Neural cell (in vitro differentiated cells): ENCODE measurements at regions not wholly inside any gene's neighbourhood (a gene's known extent, or its start where the extent isn't known, plus 50 kb on each side); places are given as distances from the start of the nearest gene placed in this dataset.

Experiments
- H2AFZ ChIP-seq: fragments of 200-600, 300-800 bp; sonication (generic), shearing (Covaris generic); 2 replicates; pipeline ENCODE4 v1.6.0; 2014; ENCODE audit warnings: low read depth, mild to moderate bottlenecking, antibody characterized with exemption, low read length, moderate library complexity
- H3F3A ChIP-seq: fragments of 200-600 bp; shearing (Covaris generic); 2 replicates; pipeline ENCODE4 v1.6.1; 2016; ENCODE audit warnings: mild to moderate bottlenecking, moderate library complexity, mixed read lengths, antibody characterized with exemption, low read length; ENCODE audit not compliant: insufficient read depth, poor library complexity, severe bottlenecking
- H3K27ac ChIP-seq: fragments of 200-600, 300-800 bp; sonication (generic), shearing (Covaris generic); 2 replicates; pipeline ENCODE4 v1.5.1; 2014; ENCODE audit warnings: mild to moderate bottlenecking, low read length, moderate library complexity
- H3K27me3 ChIP-seq: fragments of 300-800, 200-600 bp; sonication (generic), shearing (Covaris generic); 2 replicates; pipeline ENCODE4 v1.6.0; 2014; ENCODE audit warnings: mild to moderate bottlenecking, low read depth, low read length, moderate library complexity; ENCODE audit not compliant: insufficient read depth
- H3K36me3 ChIP-seq: fragments of 300-800, 200-600 bp; sonication (generic), shearing (Covaris generic); 2 replicates; pipeline ENCODE4 v1.5.1; 2014; ENCODE audit warnings: mild to moderate bottlenecking, antibody characterized with exemption, low read length, moderate library complexity; ENCODE audit not compliant: insufficient read depth
- H3K4me2 ChIP-seq: fragments of 300-800, 200-600 bp; sonication (generic), shearing (Covaris generic); 2 replicates; pipeline ENCODE4 v1.6.0; 2014; ENCODE audit warnings: mild to moderate bottlenecking, low read length
- H3K4me3 ChIP-seq: fragments of 300-800, 200-600 bp; sonication (generic), shearing (Covaris generic); 2 replicates; pipeline ENCODE4 v1.5.1; 2014; ENCODE audit warnings: mild to moderate bottlenecking, low read length, moderate library complexity
- H3K79me2 ChIP-seq: fragments of 200-600 bp; shearing (Covaris generic); replicated peaks from 2 replicates; pipeline ENCODE4 v1.6.0; 2014; ENCODE audit warnings: mild to moderate bottlenecking, low read length, moderate library complexity; ENCODE audit not compliant: insufficient read depth
- H3K9ac ChIP-seq: fragments of 300-800, 200-600 bp; sonication (generic), shearing (Covaris generic); 2 replicates; pipeline ENCODE4 v1.6.1; 2016; ENCODE audit warnings: mild to moderate bottlenecking, low read length, mixed read lengths
- H3K9me2 ChIP-seq: fragments of 200-600 bp; shearing (Covaris generic); 2 replicates; pipeline ENCODE4 v1.6.1; 2016; ENCODE audit warnings: mild to moderate bottlenecking, low read length, mixed read lengths; ENCODE audit not compliant: insufficient read depth
- H3K9me3 ChIP-seq: fragments of 200-600, 300-800 bp; sonication (generic), shearing (Covaris generic); 2 replicates; pipeline ENCODE4 v1.6.1; 2016; ENCODE audit warnings: mild to moderate bottlenecking, mixed run types, low read length, moderate library complexity, mixed read lengths
- H4K20me1 ChIP-seq: fragments of 200-600 bp; shearing (Covaris generic); 2 replicates; pipeline ENCODE4 v1.6.1; 2016; ENCODE audit warnings: mild to moderate bottlenecking, mixed run types; ENCODE audit not compliant: insufficient read depth
- EP300 ChIP-seq: fragments of 450-650 bp; conservative IDR thresholded peaks from 2 replicates; pipeline ENCODE4 v1.6.1; 2014; ENCODE audit warnings: antibody characterized with exemption, mild to moderate bottlenecking, moderate library complexity; ENCODE audit not compliant: poor library complexity, severe bottlenecking
- EZH2 ChIP-seq: fragments of 200-600, 300-800 bp; shearing (Covaris generic), sonication (generic); IDR thresholded peaks from 2 replicates; pipeline ENCODE4 v1.6.1; 2014; ENCODE audit warnings: antibody characterized with exemption, low read length, borderline replicate concordance, mild to moderate bottlenecking; ENCODE audit not compliant: insufficient read depth, poor library complexity, severe bottlenecking
- MXI1 ChIP-seq: fragments of 450-650 bp; conservative IDR thresholded peaks from 2 replicates; pipeline ENCODE4 v1.6.1; 2014; ENCODE audit warnings: antibody characterized with exemption, mild to moderate bottlenecking; ENCODE audit not compliant: poor library complexity, severe bottlenecking
- POLR2AphosphoS5 ChIP-seq: IDR thresholded peaks from 2 replicates; pipeline ENCODE4 v1.6.1; 2012
- RAD21 ChIP-seq: fragments of 450-650 bp; conservative IDR thresholded peaks from 2 replicates; pipeline ENCODE4 v1.6.1; 2014; ENCODE audit warnings: antibody characterized with exemption, mild to moderate bottlenecking, moderate library complexity
- SMC3 ChIP-seq: fragments of 450-650 bp; conservative IDR thresholded peaks from 2 replicates; pipeline ENCODE4 v1.6.1; 2014; ENCODE audit warnings: antibody characterized with exemption, mild to moderate bottlenecking, moderate library complexity; ENCODE audit not compliant: poor library complexity
- TAF1 ChIP-seq: IDR thresholded peaks from 2 replicates; pipeline ENCODE4 v1.6.1; 2012; ENCODE audit warnings: low read depth
- TF ChIP-seq, protein P1 (sequence below): fragments of 450-650 bp; IDR thresholded peaks from 2 replicates; pipeline ENCODE4 v1.5.1; 2014; ENCODE audit warnings: antibody characterized with exemption, mild to moderate bottlenecking, moderate library complexity; ENCODE audit not compliant: poor library complexity, severe bottlenecking
- TF ChIP-seq, protein P2 (sequence below): IDR thresholded peaks from 2 replicates; pipeline ENCODE4 v1.6.1; 2012; ENCODE audit warnings: borderline replicate concordance

DNA sequence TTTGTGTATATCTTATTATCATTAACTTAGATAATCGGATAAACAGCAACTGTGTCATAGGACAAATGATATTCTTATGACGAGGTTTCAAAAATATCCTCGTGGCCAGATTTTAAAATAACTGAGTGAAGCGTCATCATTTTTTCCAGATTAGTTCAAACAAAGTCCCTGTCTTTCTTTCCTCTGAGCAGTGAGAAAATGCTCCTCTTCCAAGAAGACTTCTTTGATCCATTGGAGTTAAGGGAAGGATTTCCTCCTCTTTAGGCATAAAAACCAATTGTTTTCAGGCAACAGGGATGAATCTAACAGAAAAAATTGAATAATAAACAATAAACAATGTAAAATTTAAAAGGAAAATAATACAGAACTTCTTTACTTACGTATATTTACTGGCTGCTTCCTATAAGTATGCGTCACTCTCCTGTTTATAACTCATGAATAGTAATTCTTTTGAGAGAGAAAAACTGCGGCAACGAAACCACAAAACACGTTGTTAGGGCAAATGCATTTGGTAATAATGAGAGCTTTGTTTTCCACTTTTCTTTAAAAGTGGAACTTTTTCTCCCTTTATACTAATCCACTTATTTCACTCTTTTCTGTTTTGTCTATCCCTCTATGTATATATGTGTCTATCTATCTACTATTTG is 419.4 kb upstream of the ONECUT1 start:
- H3K9ac ChIP-seq, result no peak overlapping the region

DNA sequence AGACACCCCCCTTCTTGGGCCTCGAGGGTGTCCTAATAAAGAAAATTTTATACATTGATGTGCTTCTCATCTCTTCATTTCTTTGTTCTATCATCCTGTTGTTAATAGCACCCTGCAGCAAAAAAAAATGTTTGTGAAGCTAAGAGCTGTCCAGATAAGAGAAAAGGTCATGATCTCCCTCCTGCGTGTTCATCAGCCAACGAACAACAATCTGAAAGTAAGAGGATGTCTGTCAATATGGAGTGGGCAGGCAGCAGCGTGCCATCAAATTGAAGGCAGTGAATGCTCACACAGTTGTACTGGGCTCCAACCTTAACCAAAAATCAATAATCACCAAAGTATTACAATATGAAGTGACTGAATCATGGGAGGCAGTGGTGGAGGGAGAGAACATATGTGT is 418.6 kb upstream of the ONECUT1 start:
- Histone ChIP-seq H3K36me3 (no peaks in the 10 kb centered on the region), H4K20me1 (no peaks in the 10 kb centered on the region), H3K27me3 (no peaks in the 10 kb centered on the region), H3K9me3 (no peaks in the 10 kb centered on the region), H3K4me2 (no peak overlapping the region), H3K9ac (no peak overlapping the region), H3K27ac (no peak overlapping the region), H3K9me2 (no peaks in the 10 kb centered on the region), H3K4me3 (no peak overlapping the region), H3F3A (no peaks in the 10 kb centered on the region), H2AFZ (no peak overlapping the region), H3K79me2 (no peaks in the 10 kb centered on the region)
- TF ChIP-seq, protein P1, sequence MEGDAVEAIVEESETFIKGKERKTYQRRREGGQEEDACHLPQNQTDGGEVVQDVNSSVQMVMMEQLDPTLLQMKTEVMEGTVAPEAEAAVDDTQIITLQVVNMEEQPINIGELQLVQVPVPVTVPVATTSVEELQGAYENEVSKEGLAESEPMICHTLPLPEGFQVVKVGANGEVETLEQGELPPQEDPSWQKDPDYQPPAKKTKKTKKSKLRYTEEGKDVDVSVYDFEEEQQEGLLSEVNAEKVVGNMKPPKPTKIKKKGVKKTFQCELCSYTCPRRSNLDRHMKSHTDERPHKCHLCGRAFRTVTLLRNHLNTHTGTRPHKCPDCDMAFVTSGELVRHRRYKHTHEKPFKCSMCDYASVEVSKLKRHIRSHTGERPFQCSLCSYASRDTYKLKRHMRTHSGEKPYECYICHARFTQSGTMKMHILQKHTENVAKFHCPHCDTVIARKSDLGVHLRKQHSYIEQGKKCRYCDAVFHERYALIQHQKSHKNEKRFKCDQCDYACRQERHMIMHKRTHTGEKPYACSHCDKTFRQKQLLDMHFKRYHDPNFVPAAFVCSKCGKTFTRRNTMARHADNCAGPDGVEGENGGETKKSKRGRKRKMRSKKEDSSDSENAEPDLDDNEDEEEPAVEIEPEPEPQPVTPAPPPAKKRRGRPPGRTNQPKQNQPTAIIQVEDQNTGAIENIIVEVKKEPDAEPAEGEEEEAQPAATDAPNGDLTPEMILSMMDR, result no peak
- TF ChIP-seq MXI1 (no peak), POLR2AphosphoS5 (no peak), SMC3 (no peak), EP300 (no peak), TAF1 (no peak)
- TF ChIP-seq, protein P2, sequence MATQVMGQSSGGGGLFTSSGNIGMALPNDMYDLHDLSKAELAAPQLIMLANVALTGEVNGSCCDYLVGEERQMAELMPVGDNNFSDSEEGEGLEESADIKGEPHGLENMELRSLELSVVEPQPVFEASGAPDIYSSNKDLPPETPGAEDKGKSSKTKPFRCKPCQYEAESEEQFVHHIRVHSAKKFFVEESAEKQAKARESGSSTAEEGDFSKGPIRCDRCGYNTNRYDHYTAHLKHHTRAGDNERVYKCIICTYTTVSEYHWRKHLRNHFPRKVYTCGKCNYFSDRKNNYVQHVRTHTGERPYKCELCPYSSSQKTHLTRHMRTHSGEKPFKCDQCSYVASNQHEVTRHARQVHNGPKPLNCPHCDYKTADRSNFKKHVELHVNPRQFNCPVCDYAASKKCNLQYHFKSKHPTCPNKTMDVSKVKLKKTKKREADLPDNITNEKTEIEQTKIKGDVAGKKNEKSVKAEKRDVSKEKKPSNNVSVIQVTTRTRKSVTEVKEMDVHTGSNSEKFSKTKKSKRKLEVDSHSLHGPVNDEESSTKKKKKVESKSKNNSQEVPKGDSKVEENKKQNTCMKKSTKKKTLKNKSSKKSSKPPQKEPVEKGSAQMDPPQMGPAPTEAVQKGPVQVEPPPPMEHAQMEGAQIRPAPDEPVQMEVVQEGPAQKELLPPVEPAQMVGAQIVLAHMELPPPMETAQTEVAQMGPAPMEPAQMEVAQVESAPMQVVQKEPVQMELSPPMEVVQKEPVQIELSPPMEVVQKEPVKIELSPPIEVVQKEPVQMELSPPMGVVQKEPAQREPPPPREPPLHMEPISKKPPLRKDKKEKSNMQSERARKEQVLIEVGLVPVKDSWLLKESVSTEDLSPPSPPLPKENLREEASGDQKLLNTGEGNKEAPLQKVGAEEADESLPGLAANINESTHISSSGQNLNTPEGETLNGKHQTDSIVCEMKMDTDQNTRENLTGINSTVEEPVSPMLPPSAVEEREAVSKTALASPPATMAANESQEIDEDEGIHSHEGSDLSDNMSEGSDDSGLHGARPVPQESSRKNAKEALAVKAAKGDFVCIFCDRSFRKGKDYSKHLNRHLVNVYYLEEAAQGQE, result no peak

More for the DNA sequence above, 419.4 kb upstream of the ONECUT1 start:
- TF ChIP-seq, protein P2, result no peak
- TF ChIP-seq EZH2 (no peak), MXI1 (no peak), TAF1 (no peak), POLR2AphosphoS5 (no peak), SMC3 (no peak), EP300 (no peak), RAD21 (no peak)
- TF ChIP-seq, protein P1, result no peak
- H3K4me2 ChIP-seq, result no peak overlapping the region
- no peak overlapping the region for H2AFZ ChIP-seq
- no peak overlapping the region for H3K27ac ChIP-seq
- no peaks in the 10 kb centered on the region for H3F3A ChIP-seq
- H3K4me3 ChIP-seq, result no peak overlapping the region
- no peaks in the 10 kb centered on the region for H4K20me1 ChIP-seq
- H3K9me3 ChIP-seq, result no peaks in the 10 kb centered on the region
- H3K79me2 ChIP-seq, result no peaks in the 10 kb centered on the region
- no peaks in the 10 kb centered on the region for H3K9me2 ChIP-seq
- H3K27me3 ChIP-seq, result no peaks in the 10 kb centered on the region
- no peaks in the 10 kb centered on the region for H3K36me3 ChIP-seq
